Pons (tissue), 1 donor: ENCODE measurements at regions not wholly inside any gene's neighbourhood (a gene's known extent, or its start where the extent isn't known, plus 50 kb on each side); places are given as distances from the start of the nearest gene placed in this dataset.
A peak's percentile ranks its signal among the peaks of the same experiment; 100 is the strongest.

Experiments
- DNase-seq: peaks from one replicate; pipeline ENCODE4 v3.0.0-alpha.2; 2016; ENCODE audit warnings: low spot score

GRCh38 chr2:59004621-59005020 is 763.5 kb upstream of the FANCL start:
- DNase-seq: no peak

- no peak for DNase-seq
These were observed 759.7 kb upstream of the FANCL start for GRCh38 chr2:59000796-59001195.

DNA sequence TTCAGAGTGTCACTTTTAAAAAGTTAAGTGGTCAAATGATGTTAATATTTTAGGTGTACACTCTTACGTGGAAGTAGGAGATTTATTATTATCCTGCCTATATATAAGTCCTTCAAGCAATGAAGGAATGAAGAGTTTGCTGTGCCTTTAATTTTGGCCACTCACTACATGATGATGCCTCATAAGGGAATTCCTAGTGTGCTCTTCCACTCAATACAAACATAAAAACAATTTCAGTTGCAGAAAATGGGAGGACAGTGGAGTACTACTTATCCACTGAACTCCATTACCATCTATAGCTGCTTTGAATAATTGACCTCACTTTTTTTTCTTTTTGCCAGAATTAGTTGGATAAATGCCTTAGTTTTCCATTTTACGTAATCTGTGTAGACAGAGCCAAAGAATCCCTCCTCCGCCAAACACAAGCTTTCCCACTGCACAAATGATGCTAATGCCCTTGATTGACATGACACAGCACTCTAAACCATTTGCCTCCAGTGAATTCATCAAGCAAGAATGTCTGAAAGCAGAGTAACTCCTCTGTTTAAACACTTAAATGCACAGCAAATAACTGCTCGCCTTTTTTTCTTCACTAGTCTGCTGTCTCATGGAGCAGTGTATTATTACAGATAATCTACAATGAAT is 751.1 kb upstream of the FANCL start:
- no peak for DNase-seq

DNA sequence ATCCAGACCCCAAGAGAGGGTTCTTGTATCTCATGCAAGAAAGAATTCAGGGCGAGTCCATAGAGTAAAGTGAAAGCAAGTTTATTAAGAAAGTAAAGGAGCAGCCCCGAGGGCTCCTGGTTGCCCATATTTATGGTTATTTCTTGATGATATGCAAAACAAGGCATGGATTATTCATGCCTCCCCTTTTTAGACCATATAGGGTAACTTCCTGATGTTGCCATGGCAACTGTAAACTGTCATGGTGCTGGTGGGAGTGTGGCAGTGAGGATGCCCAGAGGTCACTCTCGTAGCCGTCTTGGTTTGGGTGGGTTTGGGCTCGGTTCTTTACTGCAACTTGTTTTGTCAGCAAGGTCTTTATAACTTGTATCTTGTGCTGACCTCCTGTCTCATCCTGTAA is 750.2 kb upstream of the FANCL start:
- DNase-seq: no peak

GRCh38 chr2:58985541-58985940 is 744.4 kb upstream of the FANCL start:
- DNase-seq: no peak

DNA sequence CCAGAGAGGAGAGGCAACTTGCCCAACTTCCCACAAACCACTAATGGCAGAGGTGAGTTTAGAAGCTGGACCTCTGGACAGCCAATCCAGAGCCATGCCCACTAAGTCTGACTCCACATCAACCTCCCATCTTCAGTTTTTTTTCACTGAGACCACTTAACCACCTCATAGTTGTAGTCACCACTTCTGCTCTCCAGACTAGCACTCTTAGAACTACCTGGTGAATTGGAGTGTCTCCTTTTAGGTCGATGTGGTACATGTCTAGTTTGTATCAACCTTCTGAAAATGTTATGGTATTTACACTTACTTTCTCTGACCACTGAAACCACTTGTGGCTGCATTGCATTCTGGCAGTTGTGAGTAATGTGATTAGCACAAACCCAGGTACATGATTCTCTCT is 743.6 kb upstream of the FANCL start:
- no peak for DNase-seq

DNA sequence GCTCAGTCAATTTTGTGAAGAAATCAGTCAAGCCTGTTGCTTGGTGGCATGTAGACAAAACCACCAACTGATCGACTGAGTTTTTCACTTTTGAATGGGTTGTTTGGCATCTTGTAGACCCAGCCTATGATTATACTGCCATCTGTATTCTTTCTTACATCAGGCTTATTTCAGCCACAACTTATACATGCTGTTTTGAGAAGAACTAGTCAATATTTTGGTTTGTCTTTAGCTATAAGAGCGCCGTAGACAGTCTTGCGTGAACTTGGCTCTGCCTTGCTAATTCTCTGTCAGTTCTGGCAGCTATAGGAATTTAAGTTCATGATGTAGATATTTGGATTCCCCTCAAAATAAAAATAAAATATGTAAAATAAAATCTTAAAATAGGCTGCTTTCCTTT is 742.0 kb upstream of the FANCL start:
- no peak for DNase-seq

- no peak for DNase-seq
These were observed 740.1 kb upstream of the FANCL start for GRCh38 chr2:58981237-58981636.

DNA sequence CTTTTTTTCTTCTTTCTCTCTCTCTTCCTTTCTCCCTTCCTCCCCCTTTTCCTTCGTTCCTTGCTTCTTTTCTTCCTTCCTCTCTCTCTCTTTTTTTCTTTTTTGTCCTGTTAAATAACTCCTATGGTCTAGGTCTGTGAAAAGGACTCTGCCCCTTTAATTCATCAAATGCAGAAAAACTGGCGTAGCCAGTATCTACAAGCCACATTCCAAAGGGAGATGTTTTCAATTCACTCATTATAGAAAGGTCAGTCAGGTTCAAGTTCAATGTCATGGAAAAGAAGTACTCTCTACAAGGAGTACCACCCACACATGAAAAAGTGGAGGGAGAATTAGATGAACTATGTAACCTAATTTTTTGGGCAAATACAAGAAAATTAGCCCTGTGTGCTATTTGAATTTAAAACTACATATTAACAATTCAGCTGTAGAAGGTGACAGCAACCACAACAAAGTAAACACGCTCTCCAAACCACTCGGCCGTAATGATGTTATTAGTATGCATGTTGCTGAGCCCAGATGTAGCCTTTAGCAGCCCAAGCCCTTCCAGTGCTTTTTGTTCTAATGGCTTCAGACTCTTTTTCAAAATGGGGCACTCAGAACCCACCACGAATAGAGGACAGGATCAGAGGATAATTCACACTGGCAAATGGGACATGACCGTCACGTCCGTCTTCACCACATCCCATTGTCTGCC is 735.4 kb upstream of the FANCL start:
- no peak for DNase-seq

GRCh38 chr2:58974881-58975280 is 733.8 kb upstream of the FANCL start:
- DNase-seq: no peak

GRCh38 chr2:58974426-58974825 is 733.3 kb upstream of the FANCL start:
- DNase-seq: no peak

GRCh38 chr2:58973811-58974281 is 732.7 kb upstream of the FANCL start:
- no peak for DNase-seq

GRCh38 chr2:58972737-58973136 is 731.6 kb upstream of the FANCL start:
- DNase-seq: no peak

- DNase-seq: no peak
These were observed 730.6 kb upstream of the FANCL start for GRCh38 chr2:58971511-58972360.

GRCh38 chr2:58970365-58970764 is 729.2 kb upstream of the FANCL start:
- no peak for DNase-seq

- DNase-seq: no peak
These were observed 727.8 kb upstream of the FANCL start for GRCh38 chr2:58968885-58969284.

GRCh38 chr2:58967736-58968135 is 726.6 kb upstream of the FANCL start:
- DNase-seq: no peak

- no peak for DNase-seq
These were observed 724.5 kb upstream of the FANCL start for GRCh38 chr2:58965602-58966001.

DNA sequence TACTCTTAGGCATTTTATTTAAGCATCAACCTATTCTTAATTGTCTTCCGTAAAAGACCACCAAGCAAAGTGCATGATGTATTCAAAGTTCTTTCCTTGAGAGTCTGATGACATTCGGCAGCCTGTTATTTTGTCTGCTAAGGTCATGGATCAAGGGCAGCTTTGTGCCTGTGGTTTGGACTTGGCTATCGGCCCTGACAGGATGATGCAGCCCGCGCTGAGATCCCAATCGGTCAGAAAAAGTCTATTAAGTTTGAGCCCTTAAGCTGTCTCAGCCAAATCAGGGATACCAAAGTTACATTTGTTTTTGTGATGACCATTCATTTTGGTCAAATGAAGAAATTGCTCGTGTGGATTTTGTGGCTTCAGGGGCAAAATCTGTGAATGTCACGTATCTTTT is 718.9 kb upstream of the FANCL start:
- no peak for DNase-seq

- DNase-seq: no peak
These were observed 716.2 kb upstream of the FANCL start for GRCh38 chr2:58957188-58957840.

DNA sequence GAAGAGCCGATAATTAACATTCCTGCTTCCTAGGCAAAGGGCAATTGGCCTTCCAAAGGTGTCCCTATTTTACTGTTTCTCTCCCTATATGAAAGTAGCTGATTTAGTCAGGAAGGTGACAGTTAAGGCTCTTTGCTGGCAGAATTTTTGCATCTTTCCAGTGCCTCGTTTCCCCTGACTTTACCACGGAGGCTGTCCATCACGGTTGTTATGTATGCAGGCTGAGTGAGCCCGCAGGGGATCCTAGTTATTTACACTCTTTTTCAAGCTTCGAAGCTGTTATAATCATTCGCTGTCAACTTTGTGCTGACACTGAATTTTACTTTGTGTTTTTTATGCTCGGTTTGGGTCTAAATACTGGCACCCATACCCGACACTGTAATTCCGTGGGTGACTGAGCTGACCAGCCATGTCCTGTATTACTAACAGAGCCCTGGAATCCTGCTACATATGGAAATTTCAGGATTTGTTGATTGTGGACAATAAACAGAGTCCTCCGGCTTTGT is 713.8 kb upstream of the FANCL start:
- DNase-seq: no peak

DNA sequence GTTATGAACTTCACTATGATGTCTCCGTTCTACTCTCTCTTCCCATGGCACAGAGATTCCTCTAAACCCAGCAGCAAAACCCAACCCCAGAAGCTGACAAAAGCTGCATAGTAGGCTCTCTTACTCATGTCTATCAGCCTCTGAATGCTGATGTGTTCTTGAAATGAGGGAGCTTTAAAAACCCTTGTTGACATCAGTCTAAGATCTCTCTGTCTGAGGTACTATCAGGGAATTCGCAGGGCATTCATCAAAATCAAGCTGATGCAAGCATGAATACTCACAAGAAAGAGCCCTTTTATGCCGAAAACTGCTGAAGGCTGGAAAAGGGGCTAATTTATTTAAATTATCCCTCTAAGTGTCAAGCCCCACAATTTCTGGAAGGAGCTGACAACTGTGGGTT is 710.6 kb upstream of the FANCL start:
- peak; percentile 5 for DNase-seq
